ENCODE measurements at regions not wholly inside any gene's neighbourhood (a gene's known extent, or its start where the extent isn't known, plus 50 kb on each side); places are given as distances from the start of the nearest gene placed in this dataset.

- Histone ChIP-seq H3K4me3 (ENCODE audit: low read depth, low read length) (no peak overlapping the region), H3K4me1 (ENCODE audit: control insufficient read depth, insufficient read depth, low read length) (no peaks in the 10 kb centered on the region), H3K27ac (ENCODE audit: extremely low read depth, low read depth, low read length) (no peak overlapping the region), H3K36me3 (ENCODE audit: control insufficient read depth in 2 of 2, insufficient read depth in 1 of 2, low read length in 2 of 2) (no peaks in the 10 kb centered on the region), H3K9me3 (ENCODE audit: control insufficient read depth, insufficient read depth, low read depth, low read length) (no peaks in the 10 kb centered on the region)
- TF ChIP-seq ZSCAN4 (tag by site-specific recombination; IDR thresholded peaks at IDR 0.05): no peak
- TF ChIP-seq ZNF394 (tag by site-specific recombination; IDR thresholded peaks at IDR 0.05; ENCODE audit: borderline replicate concordance): no peak
- TF ChIP-seq ZFP69B (tag by site-specific recombination; IDR thresholded peaks at IDR 0.05): no peak
- no peak for TF ChIP-seq ZNF629 (tag by site-specific recombination; IDR thresholded peaks at IDR 0.05)
- no peak for TF ChIP-seq ZNF211 (tag by site-specific recombination; IDR thresholded peaks at IDR 0.05; ENCODE audit: low read depth)
- no peak for TF ChIP-seq MYNN (tag by site-specific recombination; IDR thresholded peaks at IDR 0.05; ENCODE audit: borderline replicate concordance)
- no peak for TF ChIP-seq ZNF146 (tag by site-specific recombination; IDR thresholded peaks at IDR 0.05)
- TF ChIP-seq ZNF571 (tag by site-specific recombination; IDR thresholded peaks at IDR 0.05): no peak
- TF ChIP-seq ZNF155 (tag by site-specific recombination; IDR thresholded peaks at IDR 0.05): no peak
- no peak for TF ChIP-seq TSHZ1 (tag by site-specific recombination; IDR thresholded peaks at IDR 0.05; ENCODE audit: borderline replicate concordance)
- no peak for TF ChIP-seq ZSCAN30 (tag by site-specific recombination; IDR thresholded peaks at IDR 0.05)
- no peak for TF ChIP-seq PRDM4 (tag by site-specific recombination; IDR thresholded peaks at IDR 0.05)
- no peak for TF ChIP-seq AEBP2 (tag by site-specific recombination; IDR thresholded peaks at IDR 0.05; ENCODE audit: borderline replicate concordance)
- no peak for TF ChIP-seq GLIS2 (tag by site-specific recombination; IDR thresholded peaks at IDR 0.05)
- no peak for TF ChIP-seq ZNF26 (tag by site-specific recombination; IDR thresholded peaks at IDR 0.05)
- ChIA-PET POLR2A (no interaction called here), CTCF (interaction anchor here (0.6 kb wide), 1 partner anchor 326 kb away, joined by 3 read pairs; no protein-coding TSS in a partner anchor)
Measured at GRCh38 chr7:106371629-106372028, 86.8 kb upstream of the NAMPT start.

GRCh38 chr7:106370542-106370941, 85.8 kb upstream of the NAMPT start:
- Histone ChIP-seq H3K27ac (ENCODE audit: extremely low read depth, low read depth, low read length) (no peak overlapping the region), H3K36me3 (ENCODE audit: control insufficient read depth in 2 of 2, insufficient read depth in 1 of 2, low read length in 2 of 2) (no peaks in the 10 kb centered on the region), H3K4me1 (ENCODE audit: control insufficient read depth, insufficient read depth, low read length) (no peaks in the 10 kb centered on the region), H3K4me3 (ENCODE audit: low read depth, low read length) (no peak overlapping the region), H3K9me3 (ENCODE audit: control insufficient read depth, insufficient read depth, low read depth, low read length) (no peaks in the 10 kb centered on the region)
- CTCF ChIA-PET: no interaction called here
- POLR2A ChIA-PET: no interaction called here
- TF ChIP-seq ZNF362 (tag by site-specific recombination; IDR thresholded peaks at IDR 0.05) (no peak), ZNF558 (tag by site-specific recombination; IDR thresholded peaks at IDR 0.05) (no peak), RBAK (tag by site-specific recombination; IDR thresholded peaks at IDR 0.05) (no peak), ZSCAN5A (tag by site-specific recombination; IDR thresholded peaks at IDR 0.05) (no peak), EGR2 (tag by site-specific recombination; IDR thresholded peaks at IDR 0.05; ENCODE audit: low read depth) (no peak), ZNF629 (tag by site-specific recombination; IDR thresholded peaks at IDR 0.05) (no peak)
